HFF-Myc (cell line): ENCODE measurements at regions not wholly inside any gene's neighbourhood (a gene's known extent, or its start where the extent isn't known, plus 50 kb on each side); places are given as distances from the start of the nearest gene placed in this dataset.

Experiments used
- DNase-seq: peaks from one replicate; pipeline ENCODE4 v3.0.0-alpha.2; 2011; ENCODE audit warnings: low read depth; ENCODE audit errors: extremely low read depth
- H3K4me3 ChIP-seq: replicated peaks from 2 replicates; pipeline ENCODE4 v1.5.1; 2011; ENCODE audit warnings: low read depth, mild to moderate bottlenecking, control low read depth, low read length
- TF ChIP-seq, protein P1 (sequence below): IDR thresholded peaks from 2 replicates; pipeline ENCODE4 v1.5.1; 2012; ENCODE audit warnings: mild to moderate bottlenecking, low read depth, low read length, control low read depth; ENCODE audit errors: missing control alignments

DNA sequence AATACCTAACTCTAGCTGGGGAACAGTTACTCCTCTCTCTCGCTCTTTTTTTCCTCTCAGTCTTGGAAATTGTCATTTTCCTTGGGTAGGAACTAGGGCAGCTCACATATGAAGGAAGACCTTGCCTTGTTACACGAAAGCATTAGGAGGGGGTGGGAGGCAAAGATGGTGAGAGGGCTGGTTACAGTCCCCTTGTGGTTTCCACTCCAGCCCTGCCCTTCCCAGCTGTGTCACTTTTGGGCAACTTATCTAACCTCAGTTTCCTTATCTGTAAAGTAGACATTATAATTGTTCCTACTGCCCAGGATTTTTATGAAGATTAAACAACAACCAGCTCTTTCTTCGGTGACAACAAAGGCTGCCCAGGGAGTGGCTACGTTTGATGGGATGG lies 196.2 kb upstream of the CLINT1 start:
- no peak for DNase-seq
- TF ChIP-seq, protein P1, sequence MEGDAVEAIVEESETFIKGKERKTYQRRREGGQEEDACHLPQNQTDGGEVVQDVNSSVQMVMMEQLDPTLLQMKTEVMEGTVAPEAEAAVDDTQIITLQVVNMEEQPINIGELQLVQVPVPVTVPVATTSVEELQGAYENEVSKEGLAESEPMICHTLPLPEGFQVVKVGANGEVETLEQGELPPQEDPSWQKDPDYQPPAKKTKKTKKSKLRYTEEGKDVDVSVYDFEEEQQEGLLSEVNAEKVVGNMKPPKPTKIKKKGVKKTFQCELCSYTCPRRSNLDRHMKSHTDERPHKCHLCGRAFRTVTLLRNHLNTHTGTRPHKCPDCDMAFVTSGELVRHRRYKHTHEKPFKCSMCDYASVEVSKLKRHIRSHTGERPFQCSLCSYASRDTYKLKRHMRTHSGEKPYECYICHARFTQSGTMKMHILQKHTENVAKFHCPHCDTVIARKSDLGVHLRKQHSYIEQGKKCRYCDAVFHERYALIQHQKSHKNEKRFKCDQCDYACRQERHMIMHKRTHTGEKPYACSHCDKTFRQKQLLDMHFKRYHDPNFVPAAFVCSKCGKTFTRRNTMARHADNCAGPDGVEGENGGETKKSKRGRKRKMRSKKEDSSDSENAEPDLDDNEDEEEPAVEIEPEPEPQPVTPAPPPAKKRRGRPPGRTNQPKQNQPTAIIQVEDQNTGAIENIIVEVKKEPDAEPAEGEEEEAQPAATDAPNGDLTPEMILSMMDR = no peak
- no peak overlapping the region for H3K4me3 ChIP-seq

GRCh38 chr5:158054223-158055110 lies 195.5 kb upstream of the CLINT1 start:
- no peak for DNase-seq
- no peak overlapping the region for H3K4me3 ChIP-seq
- TF ChIP-seq, protein P1 = no peak

GRCh38 chr5:158051036-158051435 lies 192.1 kb upstream of the CLINT1 start:
- H3K4me3 ChIP-seq = no peak overlapping the region
- no peak for DNase-seq
- TF ChIP-seq, protein P1 = no peak

- DNase-seq = no peak
- TF ChIP-seq, protein P1 = no peak
- H3K4me3 ChIP-seq = no peak overlapping the region
Measured at GRCh38 chr5:158050421-158050820, 191.5 kb upstream of the CLINT1 start.

GRCh38 chr5:158049459-158049858 lies 190.5 kb upstream of the CLINT1 start:
- TF ChIP-seq, protein P1 = no peak
- no peak overlapping the region for H3K4me3 ChIP-seq
- no peak for DNase-seq

DNA sequence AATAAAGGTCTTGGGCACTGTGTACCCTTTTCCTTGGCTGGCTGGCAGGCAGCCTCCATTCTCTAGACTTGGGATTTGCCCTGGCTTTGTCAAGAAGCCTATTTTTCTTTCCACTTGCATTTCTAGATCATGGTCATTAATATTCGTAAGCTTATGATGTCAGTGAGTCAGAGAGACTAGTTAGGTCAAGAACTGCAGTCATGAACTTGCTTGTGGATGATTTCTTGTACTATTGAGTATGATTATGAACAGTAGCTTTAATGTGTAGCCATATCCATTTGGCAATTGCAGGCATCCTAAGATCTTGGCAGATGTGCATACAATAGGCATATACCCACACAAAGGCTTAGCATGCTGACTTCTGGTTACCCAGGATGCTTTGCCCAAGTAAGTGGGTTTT lies 186.8 kb upstream of the CLINT1 start:
- no peak for DNase-seq
- TF ChIP-seq, protein P1 = no peak

More for the DNA sequence above, 186.8 kb upstream of the CLINT1 start:
- H3K4me3 ChIP-seq = no peak overlapping the region
